GM12878 (cell line): ENCODE measurements at regions not wholly inside any gene's neighbourhood (a gene's known extent, or its start where the extent isn't known, plus 50 kb on each side); places are given as distances from the start of the nearest gene placed in this dataset.

Source experiments
- EP300 ChIP-seq, 2 experiments: fragments of 150-350 bp in 1 of 2; IDR thresholded peaks; 2 replicates each; pipeline ENCODE4 v1.6.1; 2011 to 2012; ENCODE audit warnings: low read depth in 2 of 2, low read length in 2 of 2, borderline replicate concordance in 1 of 2, improper control_type of control experiment in 1 of 2, inconsistent platforms in 1 of 2; ENCODE audit not compliant: control insufficient read depth in 1 of 2
- EZH2 ChIP-seq: IDR thresholded peaks from 2 replicates; pipeline ENCODE4 v1.6.1; 2012; ENCODE audit warnings: low read depth, mild to moderate bottlenecking, control low read depth, inconsistent platforms, low read length, borderline replicate concordance; ENCODE audit not compliant: control insufficient read depth
- MXI1 ChIP-seq: fragments of 150-350 bp; IDR thresholded peaks from 2 replicates; pipeline ENCODE4 v1.6.1; 2011; ENCODE audit warnings: low read depth, mild to moderate bottlenecking, inconsistent platforms, low read length, improper control_type of control experiment
- POLR2A ChIP-seq: IDR thresholded peaks from 2 replicates; pipeline ENCODE4 v1.6.1; 2011; ENCODE audit warnings: low read depth, mild to moderate bottlenecking, low read length
- SPI1 ChIP-seq: IDR thresholded peaks from 2 replicates; pipeline ENCODE4 v1.6.1; 2011; ENCODE audit warnings: low read depth, mild to moderate bottlenecking, low read length, moderate library complexity, borderline replicate concordance; ENCODE audit not compliant: insufficient read depth
- TBL1XR1 ChIP-seq: IDR thresholded peaks from 2 replicates; pipeline ENCODE4 v1.6.1; 2012; ENCODE audit warnings: low read depth, low read length, improper control_type of control experiment
- TCF12 ChIP-seq: IDR thresholded peaks from 2 replicates; pipeline ENCODE4 v1.6.1; 2011; ENCODE audit warnings: low read depth, mild to moderate bottlenecking, low read length
- TCF7 ChIP-seq: IDR thresholded peaks from 2 replicates; pipeline ENCODE4 v1.6.1; 2014; ENCODE audit warnings: antibody characterized with exemption, borderline replicate concordance
- TF ChIP-seq, protein P1 (sequence below): fragments of 450-650 bp; IDR thresholded peaks from 2 replicates; pipeline ENCODE4 v1.6.1; 2017; ENCODE audit warnings: antibody characterized with exemption, mild to moderate bottlenecking, moderate library complexity
- TF ChIP-seq, protein P2 (sequence below): fragments of 450-650 bp; formaldehyde crosslinking; IDR thresholded peaks from 2 replicates; pipeline ENCODE4 v1.5.0; 2022; ENCODE audit warnings: mild to moderate bottlenecking, missing genetic modification characterization
- TF ChIP-seq, protein P3 (sequence below), 3 experiments: IDR thresholded peaks in 2 of 3; conservative IDR thresholded peaks in 1 of 3; 2 replicates each; pipeline ENCODE4 v1.5.1; 2011; ENCODE audit warnings: low read depth in 3 of 3, low read length in 3 of 3, mild to moderate bottlenecking in 3 of 3, control low read depth in 2 of 3, moderate library complexity in 2 of 3, inconsistent platforms in 1 of 3, mixed read lengths in 1 of 3; ENCODE audit not compliant: control insufficient read depth in 2 of 3, insufficient read depth in 1 of 3; ENCODE audit errors: extremely low read depth in 1 of 3

DNA sequence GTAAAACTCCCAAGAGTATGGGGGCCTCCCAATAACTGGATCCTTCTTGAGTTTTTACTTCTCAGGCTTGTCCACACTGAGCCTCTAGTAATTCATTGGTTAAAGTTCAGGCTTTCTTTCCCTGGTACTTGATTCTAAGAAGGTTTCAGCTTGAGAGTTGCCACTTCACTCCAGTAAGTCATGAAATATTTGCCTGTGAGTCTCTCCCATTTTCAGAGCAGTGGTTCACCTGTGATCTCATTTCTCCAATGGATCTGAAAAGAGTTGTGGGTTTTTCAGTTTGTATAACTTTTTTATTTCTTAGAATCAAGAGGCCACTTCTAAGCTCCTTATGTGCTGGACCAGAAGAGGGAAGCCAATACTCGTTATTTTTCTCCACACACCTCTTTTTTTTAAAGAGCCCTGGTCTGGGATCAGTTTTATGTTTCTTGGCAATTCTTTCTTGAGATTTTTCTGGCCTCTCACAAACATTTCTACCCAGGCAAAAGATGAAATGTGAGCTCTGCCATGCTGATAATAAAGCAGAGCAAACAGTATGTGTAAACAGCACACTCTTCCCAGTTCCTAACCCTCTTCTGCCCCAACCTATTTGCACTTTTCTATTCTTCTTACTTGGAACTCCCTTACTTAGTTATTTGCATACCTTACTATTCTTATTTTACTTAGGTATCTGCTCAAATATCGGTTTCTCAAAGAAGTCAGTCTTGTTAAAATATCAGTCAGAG, 983.4 kb downstream of the CCSER2 start:
- TF ChIP-seq EP300 (IDR thresholded peaks at IDR 0.05; ENCODE audit: borderline replicate concordance in 1 of 2, control insufficient read depth in 1 of 2, low read depth in 2 of 2, low read length in 2 of 2) (no peak), MXI1 (no peak), SPI1 (no peak), POLR2A (no peak), TBL1XR1 (no peak), TCF7 (no peak), EZH2 (no peak), TCF12 (no peak)
- TF ChIP-seq, protein P1, sequence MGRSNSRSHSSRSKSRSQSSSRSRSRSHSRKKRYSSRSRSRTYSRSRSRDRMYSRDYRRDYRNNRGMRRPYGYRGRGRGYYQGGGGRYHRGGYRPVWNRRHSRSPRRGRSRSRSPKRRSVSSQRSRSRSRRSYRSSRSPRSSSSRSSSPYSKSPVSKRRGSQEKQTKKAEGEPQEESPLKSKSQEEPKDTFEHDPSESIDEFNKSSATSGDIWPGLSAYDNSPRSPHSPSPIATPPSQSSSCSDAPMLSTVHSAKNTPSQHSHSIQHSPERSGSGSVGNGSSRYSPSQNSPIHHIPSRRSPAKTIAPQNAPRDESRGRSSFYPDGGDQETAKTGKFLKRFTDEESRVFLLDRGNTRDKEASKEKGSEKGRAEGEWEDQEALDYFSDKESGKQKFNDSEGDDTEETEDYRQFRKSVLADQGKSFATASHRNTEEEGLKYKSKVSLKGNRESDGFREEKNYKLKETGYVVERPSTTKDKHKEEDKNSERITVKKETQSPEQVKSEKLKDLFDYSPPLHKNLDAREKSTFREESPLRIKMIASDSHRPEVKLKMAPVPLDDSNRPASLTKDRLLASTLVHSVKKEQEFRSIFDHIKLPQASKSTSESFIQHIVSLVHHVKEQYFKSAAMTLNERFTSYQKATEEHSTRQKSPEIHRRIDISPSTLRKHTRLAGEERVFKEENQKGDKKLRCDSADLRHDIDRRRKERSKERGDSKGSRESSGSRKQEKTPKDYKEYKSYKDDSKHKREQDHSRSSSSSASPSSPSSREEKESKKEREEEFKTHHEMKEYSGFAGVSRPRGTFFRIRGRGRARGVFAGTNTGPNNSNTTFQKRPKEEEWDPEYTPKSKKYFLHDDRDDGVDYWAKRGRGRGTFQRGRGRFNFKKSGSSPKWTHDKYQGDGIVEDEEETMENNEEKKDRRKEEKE: no peak
- TF ChIP-seq, protein P2, sequence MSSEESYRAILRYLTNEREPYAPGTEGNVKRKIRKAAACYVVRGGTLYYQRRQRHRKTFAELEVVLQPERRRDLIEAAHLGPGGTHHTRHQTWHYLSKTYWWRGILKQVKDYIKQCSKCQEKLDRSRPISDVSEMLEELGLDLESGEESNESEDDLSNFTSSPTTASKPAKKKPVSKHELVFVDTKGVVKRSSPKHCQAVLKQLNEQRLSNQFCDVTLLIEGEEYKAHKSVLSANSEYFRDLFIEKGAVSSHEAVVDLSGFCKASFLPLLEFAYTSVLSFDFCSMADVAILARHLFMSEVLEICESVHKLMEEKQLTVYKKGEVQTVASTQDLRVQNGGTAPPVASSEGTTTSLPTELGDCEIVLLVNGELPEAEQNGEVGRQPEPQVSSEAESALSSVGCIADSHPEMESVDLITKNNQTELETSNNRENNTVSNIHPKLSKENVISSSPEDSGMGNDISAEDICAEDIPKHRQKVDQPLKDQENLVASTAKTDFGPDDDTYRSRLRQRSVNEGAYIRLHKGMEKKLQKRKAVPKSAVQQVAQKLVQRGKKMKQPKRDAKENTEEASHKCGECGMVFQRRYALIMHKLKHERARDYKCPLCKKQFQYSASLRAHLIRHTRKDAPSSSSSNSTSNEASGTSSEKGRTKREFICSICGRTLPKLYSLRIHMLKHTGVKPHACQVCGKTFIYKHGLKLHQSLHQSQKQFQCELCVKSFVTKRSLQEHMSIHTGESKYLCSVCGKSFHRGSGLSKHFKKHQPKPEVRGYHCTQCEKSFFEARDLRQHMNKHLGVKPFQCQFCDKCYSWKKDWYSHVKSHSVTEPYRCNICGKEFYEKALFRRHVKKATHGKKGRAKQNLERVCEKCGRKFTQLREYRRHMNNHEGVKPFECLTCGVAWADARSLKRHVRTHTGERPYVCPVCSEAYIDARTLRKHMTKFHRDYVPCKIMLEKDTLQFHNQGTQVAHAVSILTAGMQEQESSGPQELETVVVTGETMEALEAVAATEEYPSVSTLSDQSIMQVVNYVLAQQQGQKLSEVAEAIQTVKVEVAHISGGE: no peak
- TF ChIP-seq, protein P3, sequence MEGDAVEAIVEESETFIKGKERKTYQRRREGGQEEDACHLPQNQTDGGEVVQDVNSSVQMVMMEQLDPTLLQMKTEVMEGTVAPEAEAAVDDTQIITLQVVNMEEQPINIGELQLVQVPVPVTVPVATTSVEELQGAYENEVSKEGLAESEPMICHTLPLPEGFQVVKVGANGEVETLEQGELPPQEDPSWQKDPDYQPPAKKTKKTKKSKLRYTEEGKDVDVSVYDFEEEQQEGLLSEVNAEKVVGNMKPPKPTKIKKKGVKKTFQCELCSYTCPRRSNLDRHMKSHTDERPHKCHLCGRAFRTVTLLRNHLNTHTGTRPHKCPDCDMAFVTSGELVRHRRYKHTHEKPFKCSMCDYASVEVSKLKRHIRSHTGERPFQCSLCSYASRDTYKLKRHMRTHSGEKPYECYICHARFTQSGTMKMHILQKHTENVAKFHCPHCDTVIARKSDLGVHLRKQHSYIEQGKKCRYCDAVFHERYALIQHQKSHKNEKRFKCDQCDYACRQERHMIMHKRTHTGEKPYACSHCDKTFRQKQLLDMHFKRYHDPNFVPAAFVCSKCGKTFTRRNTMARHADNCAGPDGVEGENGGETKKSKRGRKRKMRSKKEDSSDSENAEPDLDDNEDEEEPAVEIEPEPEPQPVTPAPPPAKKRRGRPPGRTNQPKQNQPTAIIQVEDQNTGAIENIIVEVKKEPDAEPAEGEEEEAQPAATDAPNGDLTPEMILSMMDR (IDR thresholded peaks at IDR 0.05 in 2 of 3, conservative IDR thresholded peaks at IDR 0.05 in 1 of 3; ENCODE audit: control insufficient read depth in 2 of 3, extremely low read depth in 1 of 3, insufficient read depth in 1 of 3, low read depth in 3 of 3, low read length in 3 of 3): no peak
